GM21423 (cell line): ENCODE measurements at regions not wholly inside any gene's neighbourhood (a gene's known extent, or its start where the extent isn't known, plus 50 kb on each side); places are given as distances from the start of the nearest gene placed in this dataset.
"Not testable (repeated sequence)": the region's sequence is repeated elsewhere in the genome, so short reads cannot be mapped to it uniquely, and the experiment has no call there.

ENCODE experiments used
- ATAC-seq: cut with Tn5 transposase; IDR thresholded peaks from one replicate; pipeline ENCODE4 v1.9.1; 2021; ENCODE audit warnings: mild to moderate bottlenecking, moderate library complexity; ENCODE audit not compliant: unreplicated experiment

DNA sequence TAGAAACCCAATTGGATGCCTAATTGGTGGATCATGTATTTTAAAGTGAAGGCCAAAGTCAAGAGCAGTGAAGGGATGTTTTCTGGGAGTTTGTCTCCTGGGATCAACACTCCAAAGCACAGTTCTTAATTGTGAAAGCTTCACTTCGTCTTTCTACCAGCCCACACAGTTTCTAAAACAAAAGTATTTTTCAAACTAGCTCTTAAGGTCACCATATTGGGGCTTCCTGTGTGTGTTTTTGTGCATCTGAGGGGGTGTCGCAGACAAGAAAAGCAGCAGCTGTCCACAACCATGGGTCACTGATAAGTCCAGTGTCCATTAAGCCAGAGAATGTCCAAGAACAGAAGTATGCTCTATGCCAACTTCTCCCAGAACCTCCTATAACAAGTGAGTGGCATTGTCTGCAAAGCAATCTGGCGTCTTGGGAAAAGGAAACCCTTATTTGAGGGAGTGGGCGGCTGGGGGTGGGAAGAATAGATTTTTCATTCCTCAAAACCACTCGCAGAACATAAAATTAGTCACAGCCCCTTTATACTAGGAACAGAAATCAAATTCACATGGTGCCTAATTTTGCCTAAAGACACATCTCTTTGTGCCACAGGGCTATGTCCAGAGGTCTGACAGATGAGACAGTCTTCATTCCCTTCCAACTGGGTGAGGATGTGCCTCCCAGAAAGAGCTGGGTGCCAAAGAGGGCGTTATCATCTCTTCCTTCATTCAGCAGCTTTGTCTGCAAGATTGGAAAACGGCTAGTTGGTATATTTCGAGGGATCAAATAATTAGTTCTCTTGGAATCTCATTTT is 610.4 kb downstream of the BCOR start:
- no peak for ATAC-seq

DNA sequence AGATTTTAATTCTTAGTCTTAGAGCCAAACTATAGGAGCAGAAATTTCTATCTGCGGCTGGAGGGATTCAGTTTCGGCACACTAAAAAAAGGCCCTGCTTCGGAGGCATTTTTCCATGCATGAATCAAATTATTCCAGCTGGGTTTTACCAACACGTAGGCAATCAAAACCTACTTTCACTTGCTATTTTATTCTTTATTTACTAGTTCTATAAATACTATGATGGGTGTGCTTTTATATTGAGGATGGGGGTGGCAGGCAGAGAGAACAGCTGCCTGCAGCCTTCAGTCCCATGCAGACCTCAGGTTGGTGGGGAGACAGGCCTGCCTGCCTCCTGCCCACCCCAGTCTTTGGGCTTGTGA is 609.8 kb downstream of the BCOR start:
- no peak for ATAC-seq

DNA sequence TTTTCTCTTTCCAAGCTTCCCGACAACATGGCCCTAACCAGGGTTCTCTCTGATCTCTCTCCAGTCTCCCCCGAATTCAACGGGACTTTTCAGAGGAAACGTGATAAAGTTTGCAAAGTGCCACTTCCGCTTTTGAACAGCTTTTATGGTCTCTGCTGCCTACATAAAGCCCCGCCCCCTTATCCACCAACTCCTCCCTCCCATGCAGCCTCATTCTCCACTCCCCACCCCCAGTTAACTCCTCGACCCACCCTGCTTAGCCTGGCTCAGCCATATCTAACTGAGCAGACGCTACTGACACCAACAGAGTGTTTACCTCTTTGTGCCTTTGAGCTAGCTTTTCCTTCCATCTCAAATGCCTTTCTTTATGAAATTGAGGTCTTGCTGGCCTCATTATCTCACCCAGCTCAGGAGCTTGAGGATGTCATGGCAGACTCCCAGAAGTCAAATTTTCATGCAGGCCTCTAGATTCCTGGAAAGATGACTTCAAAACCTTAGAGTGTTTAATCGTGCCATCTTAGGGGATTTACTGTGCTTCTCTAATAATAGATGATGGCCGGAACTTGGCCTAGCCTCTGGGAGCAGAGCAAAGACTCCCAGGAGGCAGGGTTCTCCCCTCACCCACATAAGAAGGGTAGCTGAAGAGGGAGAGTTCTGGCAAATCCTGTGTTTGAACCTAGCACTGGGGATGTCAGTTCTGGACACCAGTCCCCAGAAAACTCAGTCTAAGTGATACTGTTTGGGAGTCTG is 606.0 kb downstream of the BCOR start:
- peak; percentile 58 for ATAC-seq

DNA sequence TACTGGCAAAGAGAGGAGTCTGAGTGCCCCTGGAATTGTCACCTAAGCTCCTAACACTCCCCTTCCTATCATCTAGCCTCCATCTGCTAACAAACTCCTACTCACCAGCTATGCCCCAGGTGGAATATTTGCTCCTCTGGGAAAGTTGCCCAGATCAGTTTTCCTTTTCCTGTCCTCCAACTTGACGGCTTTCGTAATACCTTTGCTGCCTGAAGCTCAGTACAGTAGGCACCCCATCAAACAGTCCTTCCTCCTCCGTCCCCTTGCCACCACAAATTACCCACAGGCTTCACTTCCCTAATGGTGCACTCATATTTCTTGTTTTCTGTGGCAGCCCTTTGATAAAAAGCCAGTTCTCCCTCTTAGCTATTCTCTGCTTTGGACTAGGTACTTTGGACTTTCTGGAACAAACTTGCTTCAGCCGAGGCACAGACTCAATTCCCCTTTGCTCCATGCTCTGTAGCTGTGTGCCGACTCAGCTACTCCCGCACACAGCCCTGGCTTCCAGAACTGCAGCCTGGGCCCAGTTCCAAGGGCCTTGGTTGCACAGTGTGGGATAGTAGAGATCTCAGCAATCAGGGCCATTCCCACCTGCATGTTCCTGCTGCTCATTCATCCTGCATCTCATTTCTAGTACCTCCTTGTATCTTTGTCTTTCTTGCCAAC is 605.1 kb downstream of the BCOR start:
- ATAC-seq: peak; percentile 55

- ATAC-seq: no peak
Observed at GRCh38 chrX:39493168-39493567, 604.6 kb downstream of the BCOR start.

- not testable (repeated sequence) for ATAC-seq
Observed at GRCh38 chrX:39497117-39497516, 600.6 kb downstream of the BCOR start.

DNA sequence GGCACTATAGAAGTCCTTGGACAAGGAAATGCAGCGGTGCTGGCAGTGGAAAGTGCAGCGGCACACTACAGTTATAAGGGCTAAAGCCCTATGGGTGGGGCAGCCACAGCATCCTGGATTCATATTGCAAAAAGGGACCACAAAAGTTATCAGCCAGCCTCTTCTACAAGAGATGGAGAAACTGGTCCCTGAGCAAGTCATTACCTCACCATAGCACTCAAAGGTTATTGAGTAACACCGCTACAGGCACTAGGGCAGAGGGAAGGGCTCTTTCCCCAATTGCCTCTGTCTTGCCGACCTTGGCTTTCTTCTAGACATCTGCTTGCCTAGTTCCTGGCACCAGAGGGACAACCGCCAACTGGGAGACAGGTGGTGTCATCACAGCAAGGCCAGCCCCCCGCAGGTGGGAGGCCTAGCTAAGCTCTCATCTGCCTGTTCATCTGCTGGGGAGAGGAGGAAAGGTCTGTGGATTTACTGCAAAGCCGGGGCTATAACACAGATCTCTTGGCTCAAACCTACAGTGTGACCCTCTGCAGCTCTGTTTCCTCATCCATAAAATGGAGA is 600.0 kb downstream of the BCOR start:
- ATAC-seq: no peak

- ATAC-seq: no peak
Observed at GRCh38 chrX:39499996-39500395, 597.8 kb downstream of the BCOR start.

GRCh38 chrX:39501822-39502221 is 595.9 kb downstream of the BCOR start:
- ATAC-seq: no peak

DNA sequence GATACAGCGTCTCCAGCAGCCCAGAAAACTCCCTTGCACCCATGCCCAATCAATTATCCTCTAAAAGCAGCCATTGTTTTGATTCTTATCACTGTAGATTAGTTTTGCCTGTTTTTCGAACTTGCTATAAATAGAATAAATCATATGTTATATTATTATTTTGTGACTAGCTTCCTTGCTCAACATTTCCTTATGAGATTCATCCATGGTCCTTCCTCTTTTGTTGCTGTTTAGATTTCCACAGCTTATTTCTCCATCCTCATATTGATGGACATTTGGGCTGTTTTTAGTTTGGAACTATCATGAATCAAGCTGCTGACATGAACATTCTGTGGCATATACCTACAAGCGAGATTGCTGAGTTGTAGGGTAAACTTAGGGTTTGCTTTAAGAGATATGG is 595.3 kb downstream of the BCOR start:
- no peak for ATAC-seq

GRCh38 chrX:39504227-39504626 is 593.5 kb downstream of the BCOR start:
- ATAC-seq: no peak

- no peak for ATAC-seq
Observed at GRCh38 chrX:39504850-39505259, 592.9 kb downstream of the BCOR start.

DNA sequence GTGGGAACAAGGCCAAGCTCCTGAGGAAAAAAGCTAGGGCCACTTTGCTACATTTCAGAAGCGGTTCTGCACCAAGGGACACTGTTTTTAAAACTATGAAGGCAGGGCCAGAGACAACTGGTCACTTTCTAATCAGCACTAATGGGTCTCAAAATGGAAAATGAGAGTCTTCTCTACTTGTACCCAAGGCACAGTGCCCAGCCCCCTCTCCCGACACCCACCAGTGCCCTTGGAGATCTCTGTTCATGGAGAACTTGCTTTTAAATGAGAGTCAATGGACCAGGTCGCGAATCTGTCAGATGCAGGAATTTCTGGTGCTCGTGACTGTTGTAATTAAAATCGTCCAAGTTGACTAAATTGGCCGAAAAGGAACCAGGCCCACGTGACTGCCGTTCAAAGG is 591.6 kb downstream of the BCOR start:
- no peak for ATAC-seq

DNA sequence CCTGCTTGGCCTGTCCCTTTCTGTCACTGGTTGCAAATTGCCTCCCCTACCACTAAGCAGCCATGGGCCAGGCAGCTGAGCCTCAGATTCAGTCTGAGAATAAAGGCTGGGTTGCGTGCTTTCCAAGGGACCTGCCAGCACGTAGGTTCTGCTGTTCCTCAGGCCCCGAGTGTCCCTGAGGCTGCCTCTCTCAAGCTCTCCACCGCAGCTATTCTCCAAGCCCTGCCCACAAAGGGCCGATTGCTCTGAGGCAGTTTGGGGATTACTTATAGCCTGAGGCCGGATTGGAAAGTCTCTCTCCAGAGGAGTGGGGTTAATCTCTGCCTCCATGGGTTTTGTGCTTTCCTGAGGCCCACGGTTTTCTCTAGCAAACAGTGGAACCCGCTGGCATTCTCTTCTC is 590.7 kb downstream of the BCOR start:
- no peak for ATAC-seq

DNA sequence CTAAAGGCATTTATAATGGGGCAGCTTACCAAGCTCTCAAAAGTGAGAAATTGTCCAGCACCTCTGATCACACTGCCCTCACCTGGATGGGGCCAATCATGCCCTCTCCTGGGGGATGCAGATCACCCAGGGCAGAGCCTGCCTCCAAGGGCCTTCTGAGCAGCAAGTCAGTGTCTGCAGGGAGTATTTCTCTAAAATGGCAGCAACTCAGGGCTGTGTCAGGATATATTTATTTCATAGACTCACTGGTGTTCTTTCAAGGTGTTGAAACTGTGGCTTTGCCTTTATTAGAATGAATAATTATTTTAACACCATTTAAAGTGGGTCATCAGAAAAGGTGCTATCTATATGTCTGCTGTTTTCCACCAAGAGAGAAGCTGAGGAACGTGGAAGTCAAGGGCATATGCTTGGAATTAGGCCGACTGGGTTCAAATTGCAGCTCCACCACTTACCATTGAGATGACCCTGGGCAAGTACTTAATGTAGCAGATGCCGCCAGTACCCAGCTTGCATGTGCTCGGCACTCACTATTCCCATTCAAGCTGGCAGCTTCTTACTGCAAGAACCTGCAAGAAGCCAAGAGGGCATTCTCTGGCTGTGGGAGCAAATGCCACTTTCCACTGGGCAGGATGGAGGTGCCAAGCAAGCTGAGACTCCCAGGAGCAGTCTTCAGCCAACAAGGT is 590.0 kb downstream of the BCOR start:
- ATAC-seq: no peak

- no peak for ATAC-seq
Observed at GRCh38 chrX:39508300-39508692, 589.5 kb downstream of the BCOR start.

GRCh38 chrX:39509157-39509556 is 588.6 kb downstream of the BCOR start:
- ATAC-seq: no peak

- no peak for ATAC-seq
Observed at GRCh38 chrX:39513836-39514235, 583.9 kb downstream of the BCOR start.

- ATAC-seq: no peak
Observed at GRCh38 chrX:39514801-39515200, 583.0 kb downstream of the BCOR start.

- no peak for ATAC-seq
Observed at GRCh38 chrX:39516427-39516841, 581.3 kb downstream of the BCOR start.

GRCh38 chrX:39518476-39519029 is 579.2 kb downstream of the BCOR start:
- no peak for ATAC-seq
